HEK293T (cell line): ENCODE measurements at regions not wholly inside any gene's neighbourhood (a gene's known extent, or its start where the extent isn't known, plus 50 kb on each side); places are given as distances from the start of the nearest gene placed in this dataset.

Experiments
- CTCF ChIA-PET: fragments of 350-600 bp; formaldehyde crosslinking; extraction: SDS; loops from one replicate; lab custom pipeline; 2021; ENCODE audit warnings: antibody characterized with exemption, inconsistent platforms; lab: Yijun Ruan, JAX
- POLR2A ChIA-PET: fragments of 350-600 bp; formaldehyde crosslinking; extraction: SDS; loops from one replicate; lab custom pipeline; 2020; ENCODE audit warnings: antibody characterized with exemption, inconsistent platforms; lab: Yijun Ruan, JAX
- DNase-seq: peaks from one replicate; pipeline ENCODE4 v3.0.0; 2012; ENCODE audit warnings: mixed read lengths; ENCODE audit errors: extremely low spot score
- ARNT ChIP-seq: fragments of 450-650 bp; IDR thresholded peaks from 2 replicates; pipeline ENCODE4 v1.6.1; 2017; ENCODE audit warnings: mild to moderate bottlenecking
- BHLHE40 ChIP-seq: fragments of 450-650 bp; IDR thresholded peaks from 2 replicates; pipeline ENCODE4 v1.6.1; 2016; ENCODE audit warnings: mild to moderate bottlenecking, moderate library complexity, borderline replicate concordance
- CTBP1 ChIP-seq: fragments of 450-650 bp; IDR thresholded peaks from 2 replicates; pipeline ENCODE4 v1.6.1; 2016; ENCODE audit warnings: borderline replicate concordance
- ELF4 ChIP-seq: fragments of 450-650 bp; IDR thresholded peaks from 2 replicates; pipeline ENCODE4 v1.6.1; 2017; ENCODE audit warnings: antibody characterized with exemption
- FOXA1 ChIP-seq: fragments of 450-650 bp; IDR thresholded peaks from 2 replicates; pipeline ENCODE4 v1.6.1; 2016; ENCODE audit warnings: mild to moderate bottlenecking
- FOXK2 ChIP-seq: fragments of 450-650 bp; IDR thresholded peaks from 2 replicates; pipeline ENCODE4 v1.6.1; 2016; ENCODE audit warnings: mild to moderate bottlenecking
- FOXM1 ChIP-seq: fragments of 450-650 bp; IDR thresholded peaks from 2 replicates; pipeline ENCODE4 v1.6.1; 2017; ENCODE audit warnings: mild to moderate bottlenecking, borderline replicate concordance
- HDGF ChIP-seq: fragments of 450-650 bp; IDR thresholded peaks from 2 replicates; pipeline ENCODE4 v1.6.1; 2017; ENCODE audit warnings: antibody characterized with exemption, borderline replicate concordance
- L3MBTL2 ChIP-seq: fragments of 450-650 bp; conservative IDR thresholded peaks from 2 replicates; pipeline ENCODE4 v1.6.1; 2016; ENCODE audit warnings: mild to moderate bottlenecking
- LEF1 ChIP-seq: fragments of 450-650 bp; IDR thresholded peaks from 2 replicates; pipeline ENCODE4 v1.6.1; 2017; ENCODE audit warnings: mild to moderate bottlenecking, borderline replicate concordance
- NFRKB ChIP-seq: fragments of 450-650 bp; IDR thresholded peaks from 2 replicates; pipeline ENCODE4 v1.6.1; 2016; ENCODE audit warnings: mild to moderate bottlenecking, moderate library complexity
- SP1 ChIP-seq: fragments of 450-650 bp; IDR thresholded peaks from 2 replicates; pipeline ENCODE4 v1.6.1; 2017
- SUZ12 ChIP-seq: fragments of 450-650 bp; IDR thresholded peaks from 2 replicates; pipeline ENCODE4 v1.6.1; 2016; ENCODE audit warnings: mild to moderate bottlenecking
- TARDBP ChIP-seq: fragments of 450-650 bp; IDR thresholded peaks from 2 replicates; pipeline ENCODE4 v1.6.1; 2016
- ZNF384 ChIP-seq: fragments of 450-650 bp; IDR thresholded peaks from 2 replicates; pipeline ENCODE4 v1.6.1; 2016
- TF ChIP-seq, protein P1 (sequence below): fragments of 450-650 bp; IDR thresholded peaks from 2 replicates; pipeline ENCODE4 v1.6.1; 2016

DNA sequence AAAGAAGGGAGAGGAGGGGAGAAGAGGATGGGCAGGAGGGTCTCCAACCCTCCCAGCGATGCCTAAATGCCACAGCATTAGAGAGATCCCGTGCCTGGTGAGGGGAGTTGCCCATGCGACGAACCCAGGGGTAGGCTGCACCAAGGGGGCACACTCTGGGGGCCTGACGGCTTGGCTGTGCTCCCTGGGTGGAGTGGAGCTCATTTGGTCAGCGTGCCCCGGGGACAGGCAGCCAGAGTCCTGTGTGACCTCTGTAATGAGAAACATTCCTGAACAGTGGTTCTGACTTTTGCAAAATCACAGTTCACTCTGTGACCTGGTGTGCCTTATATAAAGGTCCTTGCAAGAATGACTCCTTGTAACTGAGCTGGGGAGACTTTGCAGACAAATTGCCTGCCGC lies 205.0 kb upstream of the N4BP1 start:
- CTCF ChIA-PET: no interaction called here
- no peak for TF ChIP-seq ZNF384
- no peak for TF ChIP-seq HDGF
- no peak for TF ChIP-seq ELF4
- no peak for TF ChIP-seq FOXM1
- no peak for TF ChIP-seq BHLHE40
- TF ChIP-seq, protein P1, sequence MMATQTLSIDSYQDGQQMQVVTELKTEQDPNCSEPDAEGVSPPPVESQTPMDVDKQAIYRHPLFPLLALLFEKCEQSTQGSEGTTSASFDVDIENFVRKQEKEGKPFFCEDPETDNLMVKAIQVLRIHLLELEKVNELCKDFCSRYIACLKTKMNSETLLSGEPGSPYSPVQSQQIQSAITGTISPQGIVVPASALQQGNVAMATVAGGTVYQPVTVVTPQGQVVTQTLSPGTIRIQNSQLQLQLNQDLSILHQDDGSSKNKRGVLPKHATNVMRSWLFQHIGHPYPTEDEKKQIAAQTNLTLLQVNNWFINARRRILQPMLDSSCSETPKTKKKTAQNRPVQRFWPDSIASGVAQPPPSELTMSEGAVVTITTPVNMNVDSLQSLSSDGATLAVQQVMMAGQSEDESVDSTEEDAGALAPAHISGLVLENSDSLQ: no peak
- no peak for TF ChIP-seq CTBP1
- no peak for TF ChIP-seq FOXA1
- TF ChIP-seq L3MBTL2: no peak
- no peak for TF ChIP-seq FOXK2
- TF ChIP-seq ARNT: no peak
- no peak for TF ChIP-seq TARDBP
- TF ChIP-seq SP1: no peak
- no peak for TF ChIP-seq LEF1
- TF ChIP-seq SUZ12: no peak
- TF ChIP-seq NFRKB: no peak
- DNase-seq: no peak
- POLR2A ChIA-PET: no interaction called here

DNA sequence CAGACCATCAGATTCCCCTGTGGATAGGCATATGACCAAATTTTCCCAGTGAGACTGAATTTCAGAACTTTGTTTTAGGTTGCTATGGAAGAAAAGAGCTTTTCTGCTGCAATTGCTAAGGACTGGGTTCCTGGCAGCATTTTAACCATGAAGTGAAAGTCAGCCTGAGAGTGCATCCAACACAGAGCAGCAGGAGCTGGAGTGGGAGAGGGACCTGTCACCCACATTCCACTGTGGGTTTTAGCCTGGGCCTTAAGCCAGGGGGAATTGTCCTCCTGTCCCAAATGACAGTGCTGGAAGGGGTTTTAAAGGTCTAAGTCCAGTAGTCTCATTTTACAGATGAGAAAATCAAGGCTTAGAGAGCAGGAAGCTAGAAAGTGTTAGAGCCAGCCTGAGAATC lies 203.5 kb upstream of the N4BP1 start:
- CTCF ChIA-PET: interaction anchor here (1.1 kb wide), 1 partner anchor 17 kb away, joined by 3 read pairs; no protein-coding TSS in a partner anchor
- POLR2A ChIA-PET: no interaction called here
- DNase-seq: no peak
- TF ChIP-seq FOXM1 (no peak), NFRKB (no peak), FOXK2 (no peak), TARDBP (no peak), L3MBTL2 (no peak), BHLHE40 (no peak), SUZ12 (no peak), SP1 (no peak)

DNA sequence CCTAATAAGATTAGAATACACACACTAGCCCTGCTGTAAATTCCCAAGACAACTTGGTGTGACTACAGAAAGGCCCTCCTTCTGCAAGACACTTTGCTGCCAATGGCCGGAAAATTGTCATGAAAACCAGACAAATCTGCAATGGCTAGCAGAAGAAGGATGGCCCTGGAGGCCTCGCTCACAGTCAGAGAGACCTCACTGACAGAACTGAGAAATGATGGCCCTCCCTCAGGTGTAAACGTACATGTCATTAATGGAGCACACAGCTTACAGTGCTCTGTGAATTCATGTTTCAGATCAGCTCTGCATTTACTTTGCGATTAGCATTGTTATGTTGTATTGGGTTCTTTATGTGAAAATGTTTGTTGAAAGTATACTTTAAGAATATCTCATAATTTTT lies 202.9 kb upstream of the N4BP1 start:
- POLR2A ChIA-PET: no interaction called here

DNA sequence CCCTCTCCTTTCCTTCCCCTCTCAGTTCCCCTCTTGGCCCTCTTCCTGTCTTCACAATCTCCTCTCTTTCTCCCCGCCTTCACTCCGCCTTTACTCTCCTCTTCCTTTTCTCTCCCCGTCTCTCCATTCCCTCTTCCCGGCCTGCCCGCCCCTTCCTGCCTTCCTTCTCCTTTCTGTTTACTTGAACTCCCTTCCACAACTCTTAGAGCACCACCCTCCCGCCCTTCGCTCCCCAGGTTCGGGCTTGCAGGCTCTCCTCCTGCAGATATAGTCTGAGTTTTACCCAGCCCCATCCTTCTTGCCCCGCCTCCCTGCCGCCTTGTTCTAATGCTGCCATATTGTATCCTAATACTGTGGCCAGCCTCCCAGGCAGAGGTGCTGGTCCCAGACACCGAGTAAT lies 201.5 kb upstream of the N4BP1 start:
- POLR2A ChIA-PET: no interaction called here
- TF ChIP-seq, protein P1: no peak
- CTCF ChIA-PET: interaction anchor here (0.6 kb wide), 1 partner anchor 394 kb away, joined by 3 read pairs; no protein-coding TSS in a partner anchor

More for the DNA sequence above, 202.9 kb upstream of the N4BP1 start:
- DNase-seq: no peak
- CTCF ChIA-PET: no interaction called here
- TF ChIP-seq SP1 (no peak), ELF4 (no peak), FOXK2 (no peak), LEF1 (no peak), FOXM1 (no peak), ARNT (no peak), ZNF384 (no peak), NFRKB (no peak), BHLHE40 (no peak), FOXA1 (no peak), HDGF (no peak)
- TF ChIP-seq, protein P1: no peak

DNA sequence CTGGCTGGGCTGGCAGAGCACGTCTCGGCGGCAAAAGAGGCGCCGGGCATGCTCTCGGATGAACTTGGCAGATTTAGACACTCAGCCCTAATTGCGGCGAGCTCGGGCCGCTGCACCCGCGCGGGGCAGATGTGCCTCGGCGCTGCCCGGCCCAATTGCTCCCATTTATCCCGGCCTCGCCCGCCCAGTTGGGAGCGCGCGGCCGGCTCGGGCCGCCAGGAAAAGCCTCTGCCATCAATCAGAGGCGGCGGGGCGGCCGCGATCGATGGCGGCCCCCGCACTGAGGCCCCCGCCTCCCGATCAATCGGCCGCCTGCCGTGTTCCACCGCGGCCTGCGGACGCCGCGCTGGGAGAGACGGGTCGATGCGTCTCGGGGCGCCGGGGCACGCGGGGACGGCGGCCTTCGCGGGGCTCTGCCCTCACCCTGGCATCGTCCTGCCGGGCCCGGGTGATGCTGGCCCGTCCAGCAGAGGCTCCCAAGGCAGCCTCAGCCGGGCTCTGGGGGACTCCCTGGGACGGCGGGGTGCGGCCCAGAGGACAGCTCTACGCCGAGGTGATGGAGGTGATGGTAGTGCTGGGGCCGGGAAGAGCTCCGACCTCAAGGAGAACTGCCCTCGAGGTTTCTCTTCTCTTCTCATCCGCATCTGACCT lies 200.9 kb upstream of the N4BP1 start:
- TF ChIP-seq, protein P1: no peak
- TF ChIP-seq SP1: no peak
- TF ChIP-seq ZNF384: no peak
- TF ChIP-seq FOXM1: no peak
- TF ChIP-seq FOXK2: no peak
- no peak for TF ChIP-seq SUZ12
- TF ChIP-seq BHLHE40: no peak
- no peak for TF ChIP-seq LEF1
- no peak for TF ChIP-seq CTBP1
- no peak for TF ChIP-seq ARNT
- no peak for TF ChIP-seq ELF4
- TF ChIP-seq FOXA1: no peak
- no peak for TF ChIP-seq TARDBP
- no peak for TF ChIP-seq NFRKB
- TF ChIP-seq HDGF: no peak
- TF ChIP-seq L3MBTL2: no peak
- ChIA-PET CTCF (interaction anchor here (0.6 kb wide), 1 partner anchor 394 kb away, joined by 3 read pairs; no protein-coding TSS in a partner anchor), POLR2A (no interaction called here)
- no peak for DNase-seq

More for the DNA sequence above, 201.5 kb upstream of the N4BP1 start:
- no peak for DNase-seq

DNA sequence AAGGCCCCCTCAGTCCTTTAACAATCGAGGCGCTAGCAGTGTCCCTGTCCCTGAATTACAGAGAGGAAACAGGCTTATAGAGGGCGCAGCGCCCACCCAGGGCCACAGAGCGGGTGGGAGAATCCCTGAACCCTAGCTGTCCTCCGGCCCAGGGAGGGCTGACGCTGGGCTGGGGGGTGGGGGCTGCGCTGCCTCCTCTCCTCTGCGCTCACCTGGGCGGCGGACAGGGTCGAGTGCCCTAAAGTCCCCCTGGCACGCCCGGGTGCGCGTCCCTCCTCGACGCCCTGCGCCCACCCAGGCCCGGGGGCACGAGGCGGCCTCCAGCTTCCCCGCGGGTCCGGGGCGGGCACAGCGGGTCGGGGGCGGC lies 200.4 kb upstream of the N4BP1 start:
- ChIA-PET POLR2A (no interaction called here), CTCF (no interaction called here)
- TF ChIP-seq, protein P1: no peak
- no peak for TF ChIP-seq SP1
- no peak for TF ChIP-seq FOXM1
- DNase-seq: no peak
